ENCODE measurements at regions not wholly inside any gene's neighbourhood (a gene's known extent, or its start where the extent isn't known, plus 50 kb on each side); places are given as distances from the start of the nearest gene placed in this dataset.
"Not testable (repeated sequence)": the region's sequence is repeated elsewhere in the genome, so short reads cannot be mapped to it uniquely, and the experiment has no call there.

GRCh38 chr7:32816409-32816948, 75.1 kb downstream of the KBTBD2 start:
- DNase-seq (ENCODE audit: low read depth): not testable (repeated sequence)

GRCh38 chr7:32814779-32815178, 76.8 kb downstream of the KBTBD2 start:
- not testable (repeated sequence) for DNase-seq (ENCODE audit: low read depth)

GRCh38 chr7:32809871-32810270, 81.7 kb downstream of the KBTBD2 start:
- no peak for DNase-seq (ENCODE audit: low read depth)

DNA sequence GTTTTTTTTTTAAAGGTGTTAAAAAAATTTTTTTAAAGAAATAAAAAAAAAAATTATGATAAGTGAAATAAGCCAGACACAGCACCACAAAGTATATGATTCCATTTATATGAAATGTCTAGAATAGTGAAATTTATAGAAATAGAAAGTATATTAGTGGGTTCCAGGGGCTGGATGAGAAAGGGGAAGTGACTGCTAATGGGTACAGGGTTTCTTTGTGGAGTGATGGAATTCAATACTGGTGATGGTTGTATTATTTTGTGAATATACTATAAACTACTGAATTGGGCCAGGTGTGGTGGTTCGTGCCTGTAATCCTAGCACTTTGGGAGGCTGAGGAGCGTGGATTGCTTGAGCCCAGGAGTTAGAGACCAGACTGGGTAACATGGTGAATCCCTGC, 82.2 kb downstream of the KBTBD2 start:
- DNase-seq (ENCODE audit: low read depth): no peak

DNA sequence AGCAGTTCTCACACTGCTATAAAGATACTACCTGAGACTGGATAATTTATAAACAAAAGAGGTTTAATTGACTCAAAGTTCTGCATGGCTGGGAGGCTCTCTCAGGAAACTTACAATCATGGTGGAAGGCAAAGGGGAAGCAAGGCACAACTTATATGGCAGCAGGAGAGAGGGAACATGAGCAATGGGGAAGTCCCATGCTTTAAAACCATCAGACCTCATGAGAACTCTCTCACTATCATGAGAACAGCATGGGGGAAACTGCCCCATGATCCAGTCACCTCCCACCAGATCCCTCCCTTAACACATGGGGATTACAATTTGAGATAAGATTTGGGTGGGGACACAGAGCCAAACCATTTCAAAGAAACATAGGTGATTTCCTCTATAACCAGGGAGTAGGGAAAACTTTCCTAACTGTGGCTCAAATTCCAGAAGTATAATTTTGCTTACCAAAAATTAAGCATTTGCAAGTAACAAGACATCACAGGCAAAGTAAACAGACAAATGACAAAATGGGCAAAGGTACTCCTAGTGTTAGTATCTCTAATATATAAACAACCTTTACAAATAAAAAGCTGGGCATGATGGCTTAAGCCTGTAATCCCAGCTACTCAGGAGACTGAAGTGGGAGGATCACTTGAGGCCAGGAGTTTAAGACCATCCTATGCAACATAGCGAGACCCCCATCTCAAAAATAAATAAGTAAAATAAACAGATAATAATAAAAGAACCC, 88.0 kb downstream of the KBTBD2 start:
- no peak for DNase-seq (ENCODE audit: low read depth)

GRCh38 chr7:32802305-32802910, 89.2 kb downstream of the KBTBD2 start:
- DNase-seq (ENCODE audit: low read depth): no peak

DNA sequence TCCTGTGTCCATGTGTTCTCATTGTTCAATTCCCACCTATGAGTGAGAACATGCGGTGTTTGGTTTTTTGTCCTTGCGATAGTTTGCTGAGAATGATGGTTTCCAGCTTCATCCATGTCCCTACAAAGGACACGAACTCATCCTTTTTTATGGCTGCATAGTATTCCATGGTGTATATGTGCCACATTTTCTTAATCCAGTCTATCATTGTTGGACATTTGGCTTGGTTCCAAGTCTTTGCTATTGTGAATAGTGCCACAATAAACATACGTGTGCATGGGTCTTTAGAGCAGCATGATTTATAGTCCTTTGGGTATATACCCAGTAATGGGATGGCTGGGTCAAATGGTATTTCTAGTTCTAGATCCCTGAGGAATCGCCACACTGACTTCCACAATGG, 98.5 kb downstream of the KBTBD2 start:
- not testable (repeated sequence) for DNase-seq (ENCODE audit: low read depth)

GRCh38 chr7:32790766-32791430, 100.7 kb downstream of the KBTBD2 start:
- DNase-seq (ENCODE audit: low read depth): not testable (repeated sequence)

DNA sequence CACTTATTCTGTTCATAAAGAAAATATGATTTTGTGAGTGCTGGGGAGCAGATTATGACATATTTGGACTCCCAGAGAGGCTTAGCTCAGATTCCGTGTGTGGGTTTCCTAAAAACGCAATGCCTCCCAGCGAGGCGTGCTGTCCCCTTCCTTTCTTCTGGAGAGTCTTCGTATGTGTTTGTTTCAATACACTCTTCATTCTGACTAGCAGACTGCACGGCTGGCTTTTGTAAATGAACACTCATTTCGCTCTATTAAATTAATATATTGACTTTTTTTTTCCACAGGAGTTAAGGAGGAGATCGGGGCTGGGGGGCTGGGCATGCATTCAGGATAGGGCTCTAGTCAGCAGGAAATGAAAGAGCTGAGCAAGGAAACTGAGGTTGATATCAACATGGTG, 102.3 kb downstream of the KBTBD2 start:
- DNase-seq (ENCODE audit: low read depth): not testable (repeated sequence)

DNA sequence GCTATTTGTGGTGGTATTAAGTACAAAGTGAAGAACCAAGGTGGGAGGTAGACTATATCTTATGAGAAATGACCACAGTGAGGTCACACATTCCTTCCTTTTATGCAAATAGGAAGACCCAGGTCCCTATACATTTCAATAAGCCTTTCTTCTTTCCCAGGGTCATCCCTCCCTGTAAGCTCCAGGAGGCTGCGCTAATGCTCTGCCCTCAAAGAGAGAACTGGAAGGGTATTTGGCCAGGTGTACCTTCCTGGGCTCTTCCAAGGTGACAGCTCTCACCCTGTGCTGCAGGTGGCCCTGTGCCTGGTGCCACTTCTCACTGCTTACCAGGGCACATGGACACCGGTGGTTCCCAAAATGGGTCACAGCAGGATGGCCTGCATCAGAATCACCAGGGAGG, 103.4 kb downstream of the KBTBD2 start:
- not testable (repeated sequence) for DNase-seq (ENCODE audit: low read depth)

DNA sequence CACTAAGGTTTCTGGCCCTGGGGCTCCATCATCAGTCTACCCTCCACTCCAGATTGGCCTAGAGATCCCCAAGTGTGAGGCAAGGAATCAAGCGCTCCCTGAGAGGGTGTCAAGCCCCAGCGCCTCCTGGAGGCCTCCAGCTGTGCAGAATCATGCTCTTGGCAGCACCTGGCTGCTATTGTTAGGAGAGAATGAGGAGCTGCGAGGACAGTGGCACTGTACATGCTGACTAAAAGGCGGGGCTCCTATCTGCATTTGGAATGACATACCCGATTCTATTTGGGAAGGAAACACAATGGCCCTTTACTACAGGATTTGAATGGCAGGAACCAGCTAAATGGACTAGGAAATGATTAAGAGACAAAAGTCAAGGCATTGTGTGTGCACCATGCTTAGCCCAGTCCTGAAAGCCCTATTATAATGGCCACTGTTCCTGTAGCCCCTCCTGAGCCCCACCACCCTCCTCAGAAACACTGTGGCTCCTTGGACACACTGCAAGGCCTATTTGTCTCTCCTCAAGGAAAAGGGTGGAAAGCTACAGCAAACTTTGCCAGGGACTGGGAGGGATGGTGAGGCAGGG, 106.1 kb downstream of the KBTBD2 start:
- not testable (repeated sequence) for DNase-seq (ENCODE audit: low read depth)

- DNase-seq (ENCODE audit: low read depth): not testable (repeated sequence)
Observed at GRCh38 chr7:32779895-32780294, 111.7 kb downstream of the KBTBD2 start.

- no peak for DNase-seq (ENCODE audit: low read depth)
Observed at GRCh38 chr7:32779167-32779566, 112.4 kb downstream of the KBTBD2 start.

DNA sequence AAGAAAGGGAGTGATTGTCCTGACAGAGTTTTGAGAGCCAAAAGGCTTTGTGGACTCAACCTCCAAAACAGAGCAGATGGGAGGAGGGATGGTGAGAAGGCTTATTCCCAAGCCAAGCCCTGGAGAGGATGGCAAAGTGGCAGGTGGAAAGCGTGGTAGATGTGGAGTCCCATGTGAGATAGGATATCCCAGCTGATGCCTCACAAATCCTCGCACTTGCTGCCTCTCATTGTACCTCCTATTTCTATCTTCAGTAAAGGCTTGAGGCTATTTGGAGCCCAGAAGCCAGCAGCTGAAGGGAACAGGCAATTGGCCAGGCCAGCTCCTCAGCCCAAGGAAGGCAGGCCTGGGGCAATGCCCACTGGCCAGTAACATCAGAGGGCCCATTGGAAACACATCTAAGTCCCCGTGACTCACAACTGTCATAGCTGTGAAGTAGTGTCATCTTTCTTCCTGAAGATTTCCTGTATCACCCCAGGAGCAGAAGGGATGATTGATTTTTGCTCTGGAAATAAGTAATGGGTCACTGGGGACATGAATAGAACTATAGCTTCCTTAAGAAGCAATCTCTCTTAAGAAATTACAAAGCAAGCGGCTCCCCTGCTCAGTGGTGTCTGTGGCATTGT, 114.4 kb downstream of the KBTBD2 start:
- not testable (repeated sequence) for DNase-seq (ENCODE audit: low read depth)

DNA sequence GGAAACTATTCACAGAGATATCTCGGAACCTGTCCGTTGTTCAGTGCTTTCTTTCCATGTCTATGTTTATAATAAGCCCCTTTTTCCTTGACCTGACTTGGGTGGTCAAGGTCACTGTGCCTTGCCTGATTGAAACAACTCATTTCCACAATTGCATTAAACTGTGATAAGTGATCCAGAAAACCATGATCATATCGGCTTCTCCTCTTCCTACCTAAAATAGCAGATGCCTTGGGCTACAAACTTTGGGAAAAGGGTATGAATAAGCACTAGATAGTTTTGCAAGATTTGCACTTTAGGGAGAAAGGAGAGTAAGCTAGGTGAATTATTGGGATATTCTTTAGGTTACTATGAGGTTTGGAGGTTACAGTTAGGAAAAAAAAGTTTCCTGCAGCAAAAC, 115.2 kb downstream of the KBTBD2 start:
- DNase-seq (ENCODE audit: low read depth): not testable (repeated sequence)

DNA sequence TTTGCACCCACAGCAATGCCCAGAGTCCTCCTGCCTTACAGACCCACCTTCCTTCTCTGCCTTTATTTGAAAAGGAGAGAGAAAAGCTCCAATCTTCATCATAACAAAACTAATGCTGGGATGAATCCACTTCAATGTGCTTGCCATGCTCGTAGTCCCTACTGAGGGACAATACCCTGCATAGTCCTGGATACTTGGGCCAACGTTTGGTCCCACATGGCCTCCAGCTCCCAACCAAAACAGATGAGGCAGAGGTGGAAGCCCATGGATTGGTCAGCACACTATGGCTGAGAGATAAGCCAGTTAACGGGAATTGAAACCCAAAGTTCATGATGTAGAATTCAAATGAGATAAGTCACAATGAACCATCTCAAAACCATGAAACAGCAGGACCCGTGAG, 115.8 kb downstream of the KBTBD2 start:
- not testable (repeated sequence) for DNase-seq (ENCODE audit: low read depth)

DNA sequence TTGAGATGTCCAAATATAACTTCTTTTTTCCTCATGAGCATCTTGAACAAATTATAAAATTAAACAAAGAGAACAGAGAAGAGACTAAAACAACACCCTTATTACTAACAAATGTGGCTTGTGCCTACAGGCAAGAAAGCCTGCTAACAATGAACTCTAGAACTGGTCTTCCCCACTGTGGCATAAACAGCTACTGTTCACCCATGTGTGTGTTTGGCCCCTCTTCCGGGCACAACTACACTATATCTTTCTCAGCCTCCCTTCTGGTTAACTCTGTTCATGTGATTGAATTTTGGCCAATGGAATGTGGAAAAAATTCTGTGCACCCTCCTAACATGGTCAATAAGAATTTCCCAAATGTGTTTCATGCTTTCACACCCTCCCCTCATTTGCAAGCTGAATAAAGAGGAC, 117.0 kb downstream of the KBTBD2 start:
- DNase-seq (ENCODE audit: low read depth): no peak

GRCh38 chr7:32768866-32769510, 122.6 kb downstream of the KBTBD2 start:
- not testable (repeated sequence) for DNase-seq (ENCODE audit: low read depth)

- DNase-seq (ENCODE audit: low read depth): not testable (repeated sequence)
Observed at GRCh38 chr7:32768338-32768737, 123.2 kb downstream of the KBTBD2 start.

DNA sequence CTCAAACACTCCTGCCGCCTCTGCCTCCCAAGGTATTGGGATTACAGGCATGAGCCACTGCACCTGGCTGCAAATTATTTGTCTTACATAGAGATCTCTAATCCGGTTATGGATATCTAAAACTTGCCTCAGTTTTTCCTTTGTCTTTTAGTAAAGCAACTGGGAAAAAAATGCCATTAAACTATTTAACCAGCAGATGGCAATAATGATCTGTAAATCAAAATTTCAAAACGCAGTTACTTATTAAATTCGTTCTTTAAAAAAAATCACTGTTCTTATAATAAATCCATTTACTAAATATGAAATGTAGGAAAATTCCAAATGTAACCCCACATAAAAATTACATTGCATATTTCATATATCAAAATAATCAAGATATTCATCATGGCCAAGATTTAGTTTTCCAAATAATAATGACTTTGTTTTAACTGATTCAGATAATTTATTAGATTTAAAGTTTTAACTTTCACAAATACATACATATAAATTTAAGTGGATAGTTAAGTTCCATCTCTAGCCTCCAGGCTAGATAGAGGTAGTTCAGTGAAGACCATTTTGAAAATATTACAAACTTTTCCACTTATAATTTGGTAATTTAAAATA, 125.8 kb downstream of the KBTBD2 start:
- not testable (repeated sequence) for DNase-seq (ENCODE audit: low read depth)

GRCh38 chr7:32765185-32765584, 126.4 kb downstream of the KBTBD2 start:
- DNase-seq (ENCODE audit: low read depth): no peak

Measured in activated T-helper 1 cell treated with Interleukin-2 at 50 U/mL for 16 hours (primary cell).